GM19035 (cell line): ENCODE measurements at regions not wholly inside any gene's neighbourhood (a gene's known extent, or its start where the extent isn't known, plus 50 kb on each side); places are given as distances from the start of the nearest gene placed in this dataset.
"Not testable (repeated sequence)": the region's sequence is repeated elsewhere in the genome, so short reads cannot be mapped to it uniquely, and the experiment has no call there.

Experiments used
- ATAC-seq: cut with Tn5 transposase; IDR thresholded peaks from one replicate; pipeline ENCODE4 v1.9.1; 2021; ENCODE audit not compliant: unreplicated experiment

DNA sequence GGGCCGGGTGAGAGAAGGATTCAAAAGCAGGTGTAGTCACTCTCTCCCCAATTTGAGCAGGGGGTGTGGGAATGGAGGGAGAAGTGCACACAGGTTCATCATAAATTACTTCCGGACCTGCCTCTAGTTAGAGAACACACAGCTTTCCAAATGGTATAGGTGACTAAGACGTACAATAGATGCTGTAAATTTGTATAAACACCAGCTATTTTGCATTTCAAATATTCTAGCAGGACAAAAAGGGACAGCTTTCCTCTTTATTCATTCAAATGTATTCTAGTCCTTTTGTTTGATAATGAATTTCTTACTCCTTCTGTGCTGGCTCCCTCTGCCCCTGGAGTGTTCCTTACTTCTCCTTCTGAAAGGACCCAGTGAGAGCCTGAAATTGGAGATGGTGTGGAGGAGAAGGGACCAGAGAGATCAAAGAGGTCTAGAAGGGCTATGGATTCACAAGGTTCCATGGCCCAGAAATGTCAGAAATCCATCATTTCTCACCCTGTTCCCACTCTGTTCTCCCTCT is 53.2 kb upstream of the SH3BP4 start:
- ATAC-seq = no peak

DNA sequence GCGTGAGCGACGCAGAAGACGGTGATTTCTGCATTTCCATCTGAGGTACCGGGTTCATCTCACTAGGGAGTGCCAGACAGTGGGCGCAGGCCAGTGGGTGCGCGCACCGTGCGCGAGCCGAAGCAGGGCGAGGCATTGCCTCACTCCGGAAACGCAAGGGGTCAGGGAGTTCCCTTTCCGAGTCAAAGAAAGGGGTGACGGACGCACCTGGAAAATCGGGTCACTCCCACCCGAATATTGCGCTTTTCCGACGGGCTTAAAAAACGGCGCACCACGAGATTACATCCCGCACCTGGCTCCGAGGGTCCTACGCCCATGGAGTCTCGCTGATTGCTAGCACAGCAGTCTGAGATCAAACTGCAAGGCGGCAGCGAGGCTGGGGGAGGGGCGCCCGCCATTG is 63.4 kb upstream of the SH3BP4 start:
- ATAC-seq = not testable (repeated sequence)

DNA sequence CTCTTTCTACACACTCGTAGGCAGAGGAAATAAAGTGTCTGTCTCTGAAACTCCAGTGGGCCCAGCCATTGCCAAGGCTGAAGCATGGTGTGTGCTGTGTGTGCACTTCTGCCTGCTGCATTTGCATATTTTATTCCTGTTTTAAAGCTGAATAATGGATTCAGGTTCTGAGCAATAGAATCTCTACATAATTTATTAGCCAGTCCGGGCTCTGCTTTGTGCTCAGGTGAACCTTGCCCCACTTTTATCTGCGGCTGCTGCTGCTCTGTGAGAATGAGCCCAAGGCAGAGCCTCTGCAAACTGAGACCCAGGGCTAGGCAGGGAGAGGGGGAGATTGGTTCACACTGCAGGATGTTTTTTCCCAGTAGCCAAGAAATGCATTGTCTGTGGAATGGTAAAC is 64.6 kb upstream of the SH3BP4 start:
- ATAC-seq = no peak

DNA sequence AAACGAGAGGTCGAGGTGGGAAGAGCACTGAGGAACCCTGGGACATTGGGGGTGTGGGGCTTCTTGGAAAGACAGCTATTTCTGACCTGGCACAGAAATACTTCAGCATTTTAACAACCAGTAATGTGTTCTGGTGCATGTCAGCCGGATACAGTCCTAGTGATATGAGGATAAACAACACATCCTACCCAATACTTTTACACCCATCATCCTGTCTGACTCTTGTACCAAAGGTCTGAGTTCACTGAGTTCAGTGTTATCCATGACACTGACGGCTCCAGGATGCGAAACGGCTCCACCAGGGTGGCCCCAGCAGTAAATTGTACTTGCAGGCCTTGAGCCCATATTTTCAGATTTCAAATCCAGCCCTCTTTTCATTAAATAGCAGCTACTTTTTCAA is 65.9 kb upstream of the SH3BP4 start:
- ATAC-seq = no peak

DNA sequence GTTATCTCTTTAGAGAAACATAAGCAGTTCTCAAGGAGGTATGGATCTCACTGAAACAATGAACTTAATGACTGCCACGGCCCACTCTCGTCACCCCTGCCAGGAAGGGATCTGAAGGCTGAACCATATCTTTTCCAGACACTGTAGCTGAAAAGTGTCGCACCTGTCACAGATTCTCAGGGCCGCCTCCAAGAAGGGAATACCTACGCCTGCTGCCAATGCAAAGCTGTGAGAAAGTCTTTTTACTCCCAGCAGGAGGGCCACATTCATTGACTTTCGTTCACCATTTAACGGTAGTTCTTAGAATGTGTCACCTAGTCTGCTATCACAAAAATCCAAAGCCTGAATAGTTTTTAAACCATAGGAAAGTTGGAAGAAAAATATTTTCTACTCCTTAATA is 66.7 kb upstream of the SH3BP4 start:
- no peak for ATAC-seq

DNA sequence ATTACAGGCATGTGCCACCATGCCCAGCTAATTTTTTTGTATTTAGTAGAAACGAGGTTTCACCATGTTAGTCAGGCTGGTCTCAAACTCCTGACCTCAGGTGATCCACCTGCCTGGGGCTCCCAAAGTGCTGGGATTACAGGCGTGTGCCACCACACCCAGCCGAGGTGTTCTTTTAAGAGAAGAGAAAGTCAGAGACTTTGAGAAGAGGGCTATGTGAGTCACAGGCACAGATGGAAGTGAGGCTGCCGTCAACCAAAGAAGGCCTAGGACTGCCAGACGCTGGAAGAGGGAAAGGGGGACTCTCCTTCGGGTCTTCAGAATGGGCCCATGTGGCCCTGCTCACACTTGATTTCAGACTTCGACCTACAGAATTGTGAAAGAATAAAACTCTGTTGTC is 67.2 kb upstream of the SH3BP4 start:
- no peak for ATAC-seq

DNA sequence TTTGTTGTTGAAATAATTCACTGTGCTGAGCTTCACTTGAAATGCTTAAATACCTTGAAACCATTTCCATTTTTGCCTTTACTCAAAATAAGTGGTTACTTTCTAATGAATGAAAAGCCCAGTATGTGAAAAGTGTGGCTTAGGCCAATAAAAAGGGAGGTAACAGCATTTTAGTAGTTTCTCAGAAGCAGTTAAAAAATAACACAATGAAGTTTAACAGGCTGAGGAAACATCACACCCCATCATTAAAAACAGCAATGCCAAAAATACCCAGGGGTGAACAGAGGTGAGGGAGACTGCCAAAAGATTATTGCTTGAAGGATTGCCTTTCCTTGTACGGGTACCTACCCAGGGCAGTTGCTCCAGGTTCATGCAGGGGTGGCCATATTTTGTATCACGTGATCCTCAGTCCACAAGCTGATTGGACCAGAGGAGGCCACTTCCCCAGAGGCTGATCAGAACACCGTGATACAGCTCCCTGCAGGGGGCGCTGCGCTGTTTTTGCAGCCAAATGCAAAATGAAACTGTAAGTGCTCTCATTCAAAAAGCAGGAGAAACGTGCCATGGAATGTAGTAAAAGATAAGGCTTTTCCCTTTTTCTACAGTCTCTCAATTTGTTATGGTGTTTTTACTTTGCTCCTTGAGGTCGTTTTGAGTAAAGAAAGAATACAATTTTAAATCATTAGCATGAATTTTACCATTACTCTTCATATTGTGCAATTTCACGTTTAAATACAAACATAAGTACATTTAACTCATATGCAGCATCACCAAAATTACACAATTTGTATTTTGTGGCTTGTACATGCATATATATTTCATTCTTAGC is 70.2 kb upstream of the SH3BP4 start:
- no peak for ATAC-seq

DNA sequence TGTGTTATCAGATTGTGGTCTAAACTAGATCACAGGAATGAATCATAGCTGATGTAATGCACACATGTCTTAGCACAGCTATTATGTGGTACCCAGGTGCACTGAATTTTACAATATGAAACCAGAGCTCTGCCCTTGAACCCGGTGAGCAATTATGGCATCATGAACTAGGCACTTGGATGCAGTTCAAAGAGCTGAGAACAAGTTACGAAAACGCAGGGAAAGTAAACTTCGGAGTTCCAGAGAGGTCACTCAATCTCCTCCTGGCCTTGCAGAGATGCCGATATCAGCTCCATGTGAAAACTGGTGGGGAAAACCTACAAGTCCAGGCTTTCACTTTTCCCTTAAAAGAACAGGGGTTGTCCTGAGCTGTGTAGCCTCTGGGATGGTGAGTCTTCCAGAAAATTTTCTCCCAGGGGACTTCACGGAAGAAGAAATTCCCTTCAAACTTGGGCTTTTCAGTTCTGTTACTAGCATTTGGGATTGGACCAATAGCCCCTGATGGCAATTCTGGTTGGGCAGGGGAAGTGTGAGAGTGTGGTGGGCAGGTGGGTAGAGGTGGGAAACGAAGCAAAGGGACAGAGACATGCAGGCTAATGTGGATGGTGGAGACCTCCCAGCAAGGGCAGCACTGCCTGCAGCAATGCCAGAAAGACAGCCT is 71.1 kb upstream of the SH3BP4 start:
- no peak for ATAC-seq

DNA sequence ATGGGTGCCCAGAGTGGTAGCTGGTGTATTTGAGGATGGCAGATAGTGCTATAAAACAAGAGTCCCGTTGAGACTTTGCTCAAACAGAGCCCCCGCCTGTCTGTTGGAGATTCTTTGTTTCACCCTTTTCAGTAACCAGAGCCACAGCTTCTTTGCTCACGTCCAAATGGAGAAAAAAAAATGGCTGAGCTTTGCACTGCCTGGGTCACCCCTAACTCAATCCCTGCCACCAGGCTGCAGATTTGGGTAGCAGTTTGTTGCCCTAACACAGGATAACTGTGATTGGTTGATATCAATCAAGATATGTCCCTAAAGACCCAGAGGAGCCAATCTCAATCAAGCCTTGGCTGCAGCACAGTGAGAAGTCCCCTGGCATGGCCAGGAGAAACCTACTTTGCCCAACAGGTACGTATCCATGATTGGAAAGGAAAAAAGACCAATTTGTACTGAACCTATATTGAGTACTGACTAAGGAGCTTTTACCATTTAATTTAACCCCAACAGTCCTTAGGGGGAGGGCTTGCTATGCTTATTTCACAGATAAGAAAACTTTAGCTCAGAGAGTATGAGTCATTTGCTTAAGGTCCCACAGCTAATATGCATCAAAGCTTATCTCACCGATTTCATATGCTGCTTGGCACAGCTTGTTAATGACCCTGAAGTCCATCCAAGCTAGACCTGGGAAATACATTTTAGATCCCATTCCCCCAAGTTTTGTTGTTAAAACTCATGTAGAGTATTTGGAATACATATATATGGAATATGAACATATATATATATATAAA is 72.0 kb upstream of the SH3BP4 start:
- ATAC-seq = no peak

DNA sequence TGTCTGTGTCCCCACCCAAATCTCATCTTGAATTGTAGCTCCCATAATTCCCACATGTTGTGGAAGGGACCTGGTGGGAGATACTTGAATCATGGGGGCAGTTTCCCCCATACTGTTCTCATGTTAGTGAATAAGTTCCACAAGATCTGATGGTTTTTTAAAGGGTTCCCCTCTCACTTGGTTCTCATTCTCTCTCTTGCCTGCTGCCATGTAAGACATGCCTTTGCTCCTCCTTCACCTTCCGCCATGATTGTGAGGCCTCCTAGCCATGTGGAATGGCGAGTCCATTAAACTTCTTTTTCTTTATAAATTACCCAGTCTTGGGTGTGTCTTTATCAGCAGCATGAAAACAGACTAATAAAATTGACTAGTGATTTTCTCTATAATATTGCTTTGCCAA is 75.2 kb upstream of the SH3BP4 start:
- not testable (repeated sequence) for ATAC-seq

DNA sequence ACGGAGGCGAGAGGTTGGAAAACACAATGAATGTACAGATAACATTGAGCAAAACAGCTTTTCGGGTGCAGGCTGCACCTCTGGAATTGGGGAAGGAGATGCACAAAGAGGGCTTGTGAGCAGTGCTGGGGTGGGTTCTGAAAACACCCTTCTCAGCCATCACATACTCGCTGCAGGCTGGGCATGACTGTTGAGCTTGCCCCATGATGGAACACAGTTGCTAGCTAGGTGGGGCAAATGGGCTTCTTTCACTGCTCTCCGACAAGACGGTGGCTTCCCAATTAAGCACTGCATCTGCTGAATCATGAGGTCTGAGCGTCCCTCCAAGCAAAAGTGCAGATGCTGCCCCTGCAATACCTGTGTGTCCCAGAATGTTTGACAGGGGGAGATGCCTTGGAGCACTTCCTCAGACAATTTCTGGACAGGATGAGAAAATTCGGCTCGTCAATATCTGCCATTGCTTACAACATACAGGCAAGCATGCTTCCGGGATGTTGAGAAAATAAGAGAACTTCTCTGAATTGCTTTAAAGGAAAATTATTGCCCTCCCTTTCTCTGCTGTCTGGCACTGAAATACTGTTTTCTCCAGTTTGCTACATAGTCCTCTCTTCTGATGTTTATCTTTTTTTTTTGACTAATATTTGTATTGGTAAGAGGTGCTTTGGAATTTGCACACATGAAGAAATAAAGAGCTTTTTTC is 77.3 kb upstream of the SH3BP4 start:
- no peak for ATAC-seq

DNA sequence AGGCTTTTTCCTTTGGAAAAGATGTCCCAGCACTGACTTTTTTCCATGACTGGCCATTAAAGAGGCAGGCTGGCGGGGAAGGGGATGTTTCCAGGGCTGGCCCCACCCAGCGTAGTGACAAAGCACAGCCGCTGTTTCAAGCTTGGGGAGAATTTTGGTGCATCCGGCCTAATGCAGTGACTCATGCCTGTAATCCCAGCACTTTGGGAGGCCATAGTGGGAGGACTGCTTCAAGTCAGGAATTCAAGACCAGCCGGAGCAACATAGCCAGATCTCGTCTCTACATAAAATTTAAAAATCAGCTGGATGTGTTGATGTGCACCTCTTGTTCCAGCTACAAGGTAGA is 78.0 kb upstream of the SH3BP4 start:
- ATAC-seq = no peak

DNA sequence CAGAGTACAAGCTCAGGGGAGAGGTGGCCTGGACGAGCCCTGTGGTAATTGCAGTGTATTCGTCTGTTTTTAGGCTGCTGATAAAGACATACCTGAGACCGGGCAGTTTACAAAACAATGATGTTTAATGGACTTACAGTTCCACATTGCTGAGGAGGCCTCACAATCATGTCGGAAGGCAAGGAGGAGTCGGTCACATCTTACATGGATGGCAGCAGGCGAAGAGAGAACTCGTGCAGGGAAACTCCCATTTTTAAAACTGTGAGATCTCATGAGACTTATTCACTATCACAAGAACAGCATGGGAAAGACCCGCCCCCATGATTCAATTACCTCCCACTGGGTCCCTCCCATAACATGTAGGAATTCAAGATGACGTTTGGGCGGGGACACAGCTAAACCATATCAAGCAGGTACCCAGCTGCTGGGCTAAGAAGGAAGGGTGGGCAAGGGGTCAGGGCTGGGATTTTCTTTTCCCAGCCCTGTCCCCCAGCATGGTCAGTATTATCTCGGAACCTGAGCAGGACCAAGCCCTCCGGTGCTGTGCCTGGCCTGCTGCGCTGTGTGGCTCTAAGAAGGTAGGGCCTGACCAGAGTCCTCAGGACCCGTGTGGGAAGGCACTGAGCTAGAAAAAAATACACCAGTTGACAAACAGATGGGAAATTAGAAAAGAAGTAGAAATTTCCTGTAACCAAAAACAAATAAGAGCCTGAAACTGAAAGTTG is 78.6 kb upstream of the SH3BP4 start:
- no peak for ATAC-seq

DNA sequence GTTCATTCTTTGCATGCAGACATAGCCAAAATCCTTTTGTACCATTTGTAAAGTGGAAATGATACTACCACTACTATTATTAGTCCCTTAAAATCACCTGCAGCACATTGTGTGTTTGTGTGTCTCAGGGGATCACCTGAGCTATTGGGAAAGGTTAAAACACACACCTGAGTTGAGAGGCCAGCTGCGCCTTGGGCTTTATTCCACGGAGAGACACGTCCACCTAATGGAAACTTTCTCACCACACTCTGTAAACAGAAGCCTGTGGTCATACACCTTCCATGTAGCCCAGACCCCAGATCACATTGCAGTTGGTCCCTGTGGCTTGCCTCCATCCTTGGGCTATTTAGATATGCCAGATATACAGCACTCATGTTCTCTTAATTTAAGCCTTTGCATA is 81.8 kb upstream of the SH3BP4 start:
- ATAC-seq = no peak

DNA sequence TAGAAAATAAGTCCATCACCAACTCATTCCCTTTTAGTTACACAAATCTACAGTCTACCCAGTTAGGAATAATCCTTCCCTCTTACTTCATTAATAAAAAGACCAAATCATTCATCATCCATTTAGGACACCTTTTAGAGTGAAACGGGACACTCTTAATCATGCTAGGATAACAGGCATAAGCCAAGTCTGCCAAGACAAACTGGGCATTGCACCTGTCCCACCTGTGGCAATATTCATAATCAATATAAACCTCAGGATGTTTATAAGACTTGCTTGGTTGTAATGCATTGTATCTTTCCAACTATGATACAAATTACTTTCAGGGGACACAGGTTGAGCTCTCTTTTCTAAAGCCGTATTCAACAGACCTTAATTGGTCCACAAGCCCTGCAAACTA is 82.7 kb upstream of the SH3BP4 start:
- ATAC-seq = no peak

DNA sequence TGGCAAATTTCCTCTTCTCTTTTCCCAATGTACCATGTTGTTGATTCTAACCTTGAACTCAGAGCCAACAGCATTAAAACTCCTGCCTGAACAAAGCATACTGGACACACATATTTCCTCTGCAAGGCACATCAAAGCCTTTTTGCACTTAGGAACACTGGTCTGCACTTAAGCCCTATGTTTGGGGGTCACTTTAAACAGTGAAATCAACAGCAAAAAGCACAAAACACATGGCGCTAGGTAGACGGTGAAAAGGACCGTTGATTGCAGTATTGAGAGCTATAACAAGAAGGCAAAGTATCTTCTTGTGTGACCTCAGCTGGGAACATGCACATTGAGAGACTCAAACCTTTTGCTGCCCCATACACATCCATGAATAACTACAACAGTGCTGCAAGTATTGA is 83.9 kb upstream of the SH3BP4 start:
- no peak for ATAC-seq

DNA sequence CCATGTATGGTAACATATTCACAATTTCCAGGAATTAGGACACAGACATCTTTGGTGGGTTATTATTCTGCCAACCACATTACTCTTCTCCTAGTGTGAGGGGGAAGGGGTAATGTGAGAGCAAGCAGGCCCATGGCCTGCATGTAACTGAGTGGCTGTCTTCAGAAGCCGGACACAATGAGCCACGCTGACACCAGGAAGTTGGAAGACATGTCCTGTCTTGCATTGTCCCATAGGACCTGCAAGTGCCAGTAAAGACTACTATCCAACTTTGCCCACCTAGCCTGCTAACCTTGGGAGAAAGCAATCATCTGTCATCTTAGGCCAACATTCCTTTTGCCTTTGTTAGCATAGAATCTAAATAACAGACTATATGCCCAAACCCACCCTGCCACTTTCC is 86.2 kb upstream of the SH3BP4 start:
- ATAC-seq = no peak

DNA sequence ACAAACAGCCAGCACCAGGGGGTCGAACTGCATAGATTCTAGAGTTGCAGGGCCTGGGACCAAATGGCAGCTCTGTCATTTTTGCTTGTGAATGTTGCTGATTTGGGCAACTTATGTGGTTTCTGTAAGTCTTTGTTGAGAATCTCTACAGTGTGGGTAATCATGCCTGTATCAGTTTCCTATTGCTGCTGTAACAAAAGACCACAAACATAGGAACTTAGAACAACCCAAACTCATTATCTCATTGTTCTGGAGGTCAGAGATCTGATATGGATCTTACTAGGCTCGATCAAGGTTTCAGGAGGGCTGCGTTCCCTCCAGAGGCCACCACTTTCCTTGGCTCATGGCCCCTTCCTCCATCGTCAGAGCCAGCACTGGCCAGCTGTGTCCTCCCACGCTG is 86.8 kb upstream of the SH3BP4 start:
- no peak for ATAC-seq

DNA sequence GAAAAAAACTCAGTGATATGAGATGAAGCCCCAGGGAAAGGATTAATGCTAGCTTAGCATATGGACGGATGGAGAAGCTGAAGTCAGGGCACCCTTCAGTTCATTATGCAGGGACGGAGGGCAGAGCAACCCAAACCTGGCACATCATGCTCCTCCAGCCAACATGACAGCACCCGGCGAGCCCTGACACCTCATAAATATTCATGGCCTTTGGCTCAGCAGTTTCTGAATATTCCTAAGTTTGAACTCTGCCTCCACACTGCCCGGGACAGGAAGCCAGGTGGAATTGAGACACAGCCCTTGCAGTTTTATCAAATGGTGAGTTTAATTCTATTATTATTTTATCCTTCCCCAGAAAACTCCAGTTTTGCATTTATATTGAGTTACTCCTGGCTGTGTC is 87.3 kb upstream of the SH3BP4 start:
- no peak for ATAC-seq

DNA sequence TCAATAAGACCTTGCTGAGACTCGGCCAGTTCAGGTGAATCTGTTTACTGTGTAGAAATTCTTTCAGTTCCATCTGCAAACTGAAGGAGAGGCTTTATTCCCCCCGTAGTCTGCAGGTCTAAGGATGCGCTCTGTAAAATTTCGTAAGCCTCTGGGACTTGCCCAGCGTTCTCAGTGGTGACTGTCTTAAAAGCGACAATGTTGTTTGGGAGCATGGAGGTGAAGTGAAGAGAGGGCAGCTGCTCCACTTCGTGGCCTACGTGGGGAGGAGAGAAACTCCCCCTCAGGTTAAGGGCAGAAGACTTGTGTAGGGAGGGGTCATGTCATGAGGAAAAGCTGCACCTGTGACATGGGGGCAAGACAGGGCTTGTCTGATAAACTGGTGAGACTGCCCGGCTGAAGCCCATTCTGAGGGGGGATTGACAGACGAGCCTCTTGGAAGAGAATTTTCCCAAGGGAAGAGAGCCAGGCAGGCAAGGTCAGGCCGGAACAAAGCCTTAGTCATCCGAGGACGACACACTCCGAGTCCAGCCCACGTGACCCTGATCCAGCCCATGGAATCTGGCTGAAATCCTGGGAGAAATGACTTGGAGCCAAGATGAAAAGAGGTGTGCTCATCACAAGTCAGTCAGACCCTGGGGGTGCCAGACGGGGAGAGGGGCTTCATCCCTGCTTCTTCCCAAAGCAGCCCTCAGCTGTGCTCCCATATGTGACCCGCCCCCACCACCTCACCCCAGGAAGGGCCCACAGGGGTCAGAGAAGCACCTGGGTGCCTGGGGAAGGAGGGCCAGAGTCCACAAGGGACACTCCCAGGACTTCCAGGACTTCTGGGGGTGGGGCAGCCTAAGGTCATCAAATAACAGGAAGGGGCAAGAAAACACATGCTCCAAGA is 88.5 kb upstream of the SH3BP4 start:
- ATAC-seq = no peak
